GM12878 (cell line): ENCODE measurements at regions not wholly inside any gene's neighbourhood (a gene's known extent, or its start where the extent isn't known, plus 50 kb on each side); places are given as distances from the start of the nearest gene placed in this dataset.

ENCODE experiments used
- ATAC-seq: fragments of 200-7000 bp; cut with Tn5 transposase; 3 replicates; pipeline ENCODE4 v1.9.1; 2020; ENCODE audit warnings: mild to moderate bottlenecking, moderate library complexity
- BruUV-seq: library from RNA; stranded (reverse); fragments of 400-500 nt; replicated peaks from 2 replicates; lab custom pipeline; 2021; lab: Mats Ljungman, UMichigan
- CTCF ChIA-PET: fragments of 300-600 bp; sonication (Branson Sonifier 250); formaldehyde crosslinking; extraction: SDS; loops from one replicate; lab custom pipeline; 2021; ENCODE audit warnings: inconsistent platforms; lab: Yijun Ruan, JAX
- POLR2A ChIA-PET: fragments of 350-600 bp; formaldehyde crosslinking; extraction: SDS; loops from one replicate; lab custom pipeline; 2021; ENCODE audit warnings: inconsistent platforms; lab: Charles Lee
- RAD21 ChIA-PET: fragments of 300-600 bp; sonication (Branson Sonifier 250); formaldehyde crosslinking; loops from one replicate; lab custom pipeline; 2023; ENCODE audit warnings: antibody characterized with exemption; ENCODE audit not compliant: unreplicated experiment; lab: Charles Lee
- SMC1A ChIA-PET: fragments of 300-600 bp; sonication (Branson Sonifier 250); formaldehyde crosslinking; loops from one replicate; lab custom pipeline; 2023; ENCODE audit not compliant: unreplicated experiment, uncharacterized antibody; lab: Charles Lee
- DNase-seq: peaks from one replicate; pipeline ENCODE4 v3.0.0-alpha.2; 2011; ENCODE audit warnings: low read depth, low spot score
- FAIRE-seq: peaks from 3 replicates; lab custom pipeline; 2011; peaks lifted over from hg19 to GRCh38; lab: Jason Lieb, UNC
- H2AFZ ChIP-seq: 2 replicates; pipeline ENCODE4 v1.6.0; 2011; ENCODE audit warnings: low read depth, low read length, control low read depth; ENCODE audit not compliant: control insufficient read depth
- H3K27ac ChIP-seq: 2 replicates; pipeline ENCODE4 v1.5.1; 2011; ENCODE audit warnings: control low read depth; ENCODE audit not compliant: control insufficient read depth, insufficient read depth
- H3K27me3 ChIP-seq, 2 experiments: replicated peaks in 1 of 2; 2 replicates each; pipeline versions ENCODE4 v1.6.0 to v1.6.1; 2011; ENCODE audit warnings: low read length in 1 of 2; ENCODE audit not compliant: control insufficient read depth in 2 of 2, insufficient read depth in 2 of 2
- H3K36me3 ChIP-seq, 2 experiments: 2 replicates each; pipeline ENCODE4 v1.5.1; 2011; ENCODE audit warnings: low read length in 1 of 2; ENCODE audit not compliant: control insufficient read depth in 2 of 2, insufficient read depth in 2 of 2
- H3K4me1 ChIP-seq: 2 replicates; pipeline ENCODE4 v1.6.1; 2011; ENCODE audit warnings: mild to moderate bottlenecking, low read length, moderate library complexity, mixed read lengths; ENCODE audit not compliant: control insufficient read depth, insufficient read depth
- H3K4me2 ChIP-seq: 2 replicates; pipeline ENCODE4 v1.6.0; 2011; ENCODE audit warnings: control low read depth; ENCODE audit not compliant: control insufficient read depth, insufficient read depth
- H3K4me3 ChIP-seq: fragments of 200-600 bp; sonication (generic); 2 replicates; pipeline ENCODE4 v1.5.1; 2016
- H3K79me2 ChIP-seq: 2 replicates; pipeline ENCODE4 v1.6.0; 2011; ENCODE audit warnings: low read length; ENCODE audit not compliant: control insufficient read depth, insufficient read depth
- H3K9ac ChIP-seq: 2 replicates; pipeline ENCODE4 v1.8.0; 2011; ENCODE audit warnings: low read length, control low read depth, mixed read lengths; ENCODE audit not compliant: control insufficient read depth, insufficient read depth
- H3K9me3 ChIP-seq: replicated peaks from 3 replicates; pipeline ENCODE4 v1.5.1; 2011; ENCODE audit warnings: mild to moderate bottlenecking, low read length; ENCODE audit not compliant: control insufficient read depth, insufficient read depth
- H4K20me1 ChIP-seq: 2 replicates; pipeline ENCODE4 v1.6.0; 2011; ENCODE audit not compliant: control insufficient read depth, insufficient read depth
- ATF7 ChIP-seq: fragments of 450-650 bp; IDR thresholded peaks from 2 replicates; pipeline ENCODE4 v1.6.1; 2016; ENCODE audit warnings: low read depth, mild to moderate bottlenecking
- BHLHE40 ChIP-seq, 2 experiments: fragments of 450-650 bp in 1 of 2; IDR thresholded peaks; 2 replicates each; pipeline ENCODE4 v1.6.1; 2011 to 2017; ENCODE audit warnings: low read depth in 2 of 2, borderline replicate concordance in 1 of 2, improper control_type of control experiment in 1 of 2, low read length in 1 of 2, mild to moderate bottlenecking in 1 of 2
- BMI1 ChIP-seq: fragments of 450-650 bp; IDR thresholded peaks from 2 replicates; pipeline ENCODE4 v1.6.1; 2016; ENCODE audit warnings: mild to moderate bottlenecking, moderate library complexity, borderline replicate concordance
- CHD2 ChIP-seq: IDR thresholded peaks from 2 replicates; pipeline ENCODE4 v1.6.1; 2011; ENCODE audit warnings: low read depth, low read length, improper control_type of control experiment, borderline replicate concordance
- CHD4 ChIP-seq: fragments of 200-600 bp; sonication (generic); IDR thresholded peaks from 2 replicates; pipeline ENCODE4 v1.6.1; 2016; ENCODE audit warnings: mild to moderate bottlenecking
- DPF2 ChIP-seq: fragments of 450-650 bp; IDR thresholded peaks from 2 replicates; pipeline ENCODE4 v1.6.1; 2017; ENCODE audit warnings: mild to moderate bottlenecking
- EP300 ChIP-seq, 2 experiments: fragments of 150-350 bp in 1 of 2; IDR thresholded peaks; 2 replicates each; pipeline ENCODE4 v1.6.1; 2011 to 2012; ENCODE audit warnings: low read depth in 2 of 2, low read length in 2 of 2, borderline replicate concordance in 1 of 2, improper control_type of control experiment in 1 of 2, inconsistent platforms in 1 of 2; ENCODE audit not compliant: control insufficient read depth in 1 of 2
- FOXM1 ChIP-seq: IDR thresholded peaks from 2 replicates; pipeline ENCODE4 v1.6.1; 2012; ENCODE audit warnings: low read depth, mild to moderate bottlenecking, inconsistent platforms, low read length, moderate library complexity
- IKZF2 ChIP-seq, 2 experiments: fragments of 450-650 bp; IDR thresholded peaks; 2 replicates each; pipeline ENCODE4 v1.6.1; 2017; ENCODE audit warnings: mild to moderate bottlenecking in 2 of 2, moderate library complexity in 2 of 2
- KLF5 ChIP-seq: fragments of 450-650 bp; IDR thresholded peaks from 2 replicates; pipeline ENCODE4 v1.6.1; 2014; ENCODE audit warnings: mild to moderate bottlenecking; ENCODE audit not compliant: partially characterized antibody
- PAX5 ChIP-seq: IDR thresholded peaks from 2 replicates; pipeline ENCODE4 v1.6.1; 2011; ENCODE audit warnings: low read depth, low read length, borderline replicate concordance
- PBX3 ChIP-seq: IDR thresholded peaks from 2 replicates; pipeline ENCODE4 v1.6.1; 2011; ENCODE audit warnings: mild to moderate bottlenecking, low read depth, low read length, moderate library complexity; ENCODE audit not compliant: insufficient replicate concordance
- POLR2AphosphoS2 ChIP-seq: IDR thresholded peaks from 2 replicates; pipeline ENCODE4 v1.6.1; 2011; ENCODE audit warnings: low read depth, mild to moderate bottlenecking, low read length, improper control_type of control experiment, moderate library complexity
- RELB ChIP-seq: fragments of 450-650 bp; IDR thresholded peaks from 2 replicates; pipeline ENCODE4 v1.6.1; 2017; ENCODE audit warnings: low read depth, mild to moderate bottlenecking, moderate library complexity
- SPI1 ChIP-seq: IDR thresholded peaks from 2 replicates; pipeline ENCODE4 v1.6.1; 2011; ENCODE audit warnings: low read depth, mild to moderate bottlenecking, low read length, moderate library complexity, borderline replicate concordance; ENCODE audit not compliant: insufficient read depth
- SRF ChIP-seq, 2 experiments: IDR thresholded peaks; 2 replicates each; pipeline ENCODE4 v1.6.1; 2011; ENCODE audit warnings: low read depth in 2 of 2, low read length in 2 of 2, mild to moderate bottlenecking in 1 of 2, moderate library complexity in 1 of 2
- TARDBP ChIP-seq: IDR thresholded peaks from 2 replicates; pipeline ENCODE4 v1.6.1; 2016; ENCODE audit warnings: borderline replicate concordance
- TBL1XR1 ChIP-seq: IDR thresholded peaks from 2 replicates; pipeline ENCODE4 v1.6.1; 2012; ENCODE audit warnings: low read depth, low read length, improper control_type of control experiment
- TCF12 ChIP-seq: IDR thresholded peaks from 2 replicates; pipeline ENCODE4 v1.6.1; 2011; ENCODE audit warnings: low read depth, mild to moderate bottlenecking, low read length
- ZNF384 ChIP-seq: IDR thresholded peaks from 2 replicates; pipeline ENCODE4 v1.6.1; 2012; ENCODE audit warnings: low read depth, mild to moderate bottlenecking, low read length, improper control_type of control experiment, borderline replicate concordance
- WGBS: methylation state at CpG from one replicate; pipeline ENCODE4 v1.1.6; 2016; ENCODE audit warnings: low lambda C conversion rate; ENCODE audit not compliant: insufficient replicate concordance, insufficient coverage; ENCODE audit errors: missing lambda C conversion rate; 5-methylcytosine and 5-hydroxymethylcytosine counted together
- in situ Hi-C: fragments of 300-500 bp; cut with MboI; formaldehyde crosslinking; loops from 9 replicates; pipeline ENCODE4 v1.14.3; 2018; ENCODE audit warnings: mixed read lengths
- intact Hi-C: fragments of 100-400 bp; cut with micrococcal nuclease; formaldehyde crosslinking; loops from one replicate; pipeline ENCODE4 v1.14.2; 2022; ENCODE audit not compliant: unreplicated experiment

GRCh38 chr2:8278709-8279354, 403.0 kb upstream of the ID2 start (continued):
- TF ChIP-seq BHLHE40 (IDR thresholded peaks at IDR 0.05; ENCODE audit: borderline replicate concordance in 1 of 2, low read depth in 2 of 2, low read length in 1 of 2) (no peak), BMI1 (no peak)

GRCh38 chr2:8279506-8279905, 402.4 kb upstream of the ID2 start:
- intact Hi-C loops = loop anchor here (5.0 kb wide), 1 partner anchor 37 kb away; no protein-coding TSS in a partner anchor
- no peaks in the 10 kb centered on the region; a peak in 1 of 4 replicates for H3K36me3 ChIP-seq
- ChIA-PET CTCF (interaction anchor here (1.6 kb wide), 1 partner anchor 137 kb away, joined by 5 read pairs; no protein-coding TSS in a partner anchor), RAD21 (interaction anchor here (2.2 kb wide), 1 partner anchor 22 kb away, joined by 21 read pairs; no protein-coding TSS in a partner anchor), SMC1A (interaction anchor here (1.6 to 3.9 kb wide), 3 partner anchors 8 to 22 kb away, joined by 4 to 32 read pairs (median 14); no protein-coding TSS in a partner anchor), POLR2A (interaction anchor here (1.1 to 1.8 kb wide), 2 partner anchors 8 to 25 kb away, joined by 4 to 5 read pairs; no protein-coding TSS in a partner anchor)
- no peaks in the 10 kb centered on the region for H3K27me3 ChIP-seq
- H3K9ac ChIP-seq = no peak overlapping the region
- H3K9me3 ChIP-seq = peaks cover 8% of the 10 kb centered on the region; the same call in 2 of the 3 replicates
- peaks cover 17% of the 10 kb centered on the region for H3K4me1 ChIP-seq
- no peak overlapping the region for H3K4me3 ChIP-seq
- no peak for ATAC-seq
- DNase-seq = no peak
- H3K79me2 ChIP-seq = no peaks in the 10 kb centered on the region
- no peaks in the 10 kb centered on the region for H4K20me1 ChIP-seq
- no peak overlapping the region for H3K4me2 ChIP-seq
- no peak overlapping the region for H2AFZ ChIP-seq
- no TSS peak for BruUV-seq
- in situ Hi-C loops = no loop called here
- 83% methylated on average over 9 of the region's 9 CpGs for WGBS
- FAIRE-seq = no peak
- no peak overlapping the region for H3K27ac ChIP-seq
- TF ChIP-seq FOXM1 = no peak
- no peak for TF ChIP-seq CHD4
- TF ChIP-seq SRF (IDR thresholded peaks at IDR 0.05; ENCODE audit: low read depth in 2 of 2, low read length in 2 of 2) = no peak
- TF ChIP-seq POLR2AphosphoS2 = no peak
- no peak for TF ChIP-seq TBL1XR1
- no peak for TF ChIP-seq ATF7
- no peak for TF ChIP-seq RELB
- no peak for TF ChIP-seq PAX5
- TF ChIP-seq ZNF384 = no peak
- no peak for TF ChIP-seq EP300 (IDR thresholded peaks at IDR 0.05; ENCODE audit: borderline replicate concordance in 1 of 2, control insufficient read depth in 1 of 2, low read depth in 2 of 2, low read length in 2 of 2)
- no peak for TF ChIP-seq TARDBP
- no peak for TF ChIP-seq CHD2
- TF ChIP-seq SPI1 = no peak
- no peak for TF ChIP-seq PBX3
- no peak for TF ChIP-seq TCF12
- no peak for TF ChIP-seq IKZF2 (IDR thresholded peaks at IDR 0.05)
- TF ChIP-seq DPF2 = no peak
- TF ChIP-seq KLF5 = no peak
